GM10248 (cell line): ENCODE measurements at regions not wholly inside any gene's neighbourhood (a gene's known extent, or its start where the extent isn't known, plus 50 kb on each side); places are given as distances from the start of the nearest gene placed in this dataset.

Source experiments
- CTCF ChIA-PET: fragments of 300-600 bp; sonication (Branson Sonifier 250); formaldehyde crosslinking; extraction: SDS; loops from one replicate; lab custom pipeline; 2021; ENCODE audit warnings: antibody characterized with exemption; lab: Yijun Ruan, JAX
- POLR2A ChIA-PET: fragments of 350-650 bp; sonication (Branson Sonifier 250); formaldehyde crosslinking; extraction: SDS; loops from one replicate; lab custom pipeline; 2020; ENCODE audit warnings: antibody characterized with exemption; lab: Yijun Ruan, JAX
- DNase-seq: peaks from one replicate; pipeline ENCODE4 v3.0.0; 2012; ENCODE audit errors: extremely low spot score
- CTCF ChIP-seq: IDR thresholded peaks from 2 replicates; pipeline ENCODE4 v1.5.1; 2012; ENCODE audit warnings: mild to moderate bottlenecking, low read depth; ENCODE audit errors: extremely low read depth, missing control alignments, control extremely low read depth

DNA sequence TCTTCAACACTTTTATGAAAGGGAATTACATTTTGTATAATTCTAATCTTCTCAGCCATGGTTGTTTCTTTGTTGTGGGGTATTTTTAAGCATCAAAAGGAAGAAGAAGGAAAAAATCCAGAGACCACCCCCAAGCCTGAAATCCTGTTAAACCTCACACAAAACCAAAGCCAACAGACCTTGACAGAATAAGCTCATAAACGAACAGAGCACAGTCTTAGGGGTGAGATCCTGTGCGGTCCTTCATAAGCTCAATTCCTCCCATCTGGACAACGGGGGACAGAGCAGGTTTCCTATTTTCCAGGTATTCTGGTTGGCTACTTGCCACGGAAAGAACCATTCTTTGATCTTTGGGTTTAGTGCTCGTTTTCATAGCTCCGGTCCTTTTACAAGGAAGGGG lies 151.3 kb upstream of the SULF2 start:
- DNase-seq: no peak
- no peak for TF ChIP-seq CTCF
- CTCF ChIA-PET: interaction anchor here (1.0 kb wide), 1 partner anchor 13 kb away, joined by 3 read pairs; no protein-coding TSS in a partner anchor
- POLR2A ChIA-PET: no interaction called here

- CTCF ChIA-PET: no interaction called here
- DNase-seq: no peak
- no peak for TF ChIP-seq CTCF
- POLR2A ChIA-PET: no interaction called here
These were observed 149.5 kb upstream of the SULF2 start for GRCh38 chr20:47934761-47935160.

DNA sequence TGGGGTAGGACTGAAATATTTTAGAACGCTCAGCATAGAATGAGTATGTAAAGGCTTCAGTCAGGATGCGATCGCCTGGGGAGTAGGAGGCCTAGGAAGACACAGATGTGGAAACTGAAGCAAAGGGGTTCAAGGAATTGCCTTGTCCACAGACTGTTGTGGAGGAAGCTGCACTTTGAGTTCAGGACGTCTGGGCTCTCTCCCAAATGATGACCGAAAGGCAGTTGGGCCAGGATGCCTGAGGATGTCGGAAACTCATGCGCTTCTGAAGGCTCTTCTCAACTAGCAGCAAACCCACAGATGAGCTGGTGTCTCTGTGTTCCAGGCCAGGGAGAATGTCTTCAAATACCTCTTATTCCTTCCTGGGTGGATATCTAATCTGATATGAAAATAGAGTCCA lies 146.2 kb upstream of the SULF2 start:
- no peak for DNase-seq
- ChIA-PET POLR2A (no interaction called here), CTCF (no interaction called here)
- TF ChIP-seq CTCF: no peak

- TF ChIP-seq CTCF: no peak
- ChIA-PET POLR2A (no interaction called here), CTCF (interaction anchor here (1.0 kb wide), 1 partner anchor 17 kb away, joined by 3 read pairs; no protein-coding TSS in a partner anchor)
- DNase-seq: no peak
These were observed 145.7 kb upstream of the SULF2 start for GRCh38 chr20:47931002-47931401.

DNA sequence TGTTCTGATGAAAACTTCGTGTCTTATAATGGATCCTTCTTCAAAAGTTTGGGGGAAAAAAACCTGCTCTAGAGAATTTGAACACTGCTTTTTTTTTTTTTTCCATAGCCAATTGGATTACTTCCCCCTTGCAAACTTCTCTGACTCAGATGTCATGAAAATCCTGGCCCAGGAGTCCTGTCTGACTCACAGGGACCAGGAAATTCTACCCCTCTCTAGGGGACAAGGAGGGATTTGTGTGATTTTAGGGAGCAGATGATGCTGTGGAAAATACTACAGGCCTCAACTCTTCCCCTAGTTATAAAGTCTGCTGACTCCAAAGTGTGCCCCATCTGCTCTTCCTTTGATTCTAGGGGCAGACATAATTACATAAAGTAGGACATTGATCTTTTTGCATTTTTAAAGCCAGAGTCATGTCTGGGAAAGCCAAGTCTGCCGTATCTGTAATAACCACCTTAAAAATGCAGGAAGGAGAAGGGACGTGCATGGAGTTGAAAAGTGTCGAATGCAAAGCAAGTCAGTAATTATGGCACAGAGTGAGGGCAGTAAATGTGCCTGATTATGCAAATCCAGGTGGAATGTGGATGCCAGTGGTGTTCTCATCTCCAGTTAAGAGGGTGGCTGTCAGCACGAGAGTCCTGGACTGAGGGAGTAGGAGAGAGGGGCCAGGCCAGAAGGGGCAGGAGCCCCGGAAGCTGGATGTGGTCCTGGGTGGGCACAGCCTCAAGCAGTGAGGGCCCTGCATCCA lies 144.3 kb upstream of the SULF2 start:
- ChIA-PET POLR2A (no interaction called here), CTCF (interaction anchor here (0.8 kb wide), 1 partner anchor 20 kb away, joined by 3 read pairs; no protein-coding TSS in a partner anchor)
- no peak for DNase-seq
- no peak for TF ChIP-seq CTCF

GRCh38 chr20:47927944-47928343 lies 142.7 kb upstream of the SULF2 start:
- CTCF ChIA-PET: no interaction called here
- TF ChIP-seq CTCF: no peak
- POLR2A ChIA-PET: no interaction called here
- no peak for DNase-seq
